C4-2B (cell line): ENCODE measurements at regions not wholly inside any gene's neighbourhood (a gene's known extent, or its start where the extent isn't known, plus 50 kb on each side); places are given as distances from the start of the nearest gene placed in this dataset.

Source experiments
- CTCF ChIP-seq: fragments of 450-650 bp; conservative IDR thresholded peaks from 2 replicates; pipeline ENCODE4 v1.5.1; 2017; ENCODE audit warnings: mild to moderate bottlenecking
- ZFX ChIP-seq: fragments of 450-650 bp; IDR thresholded peaks from 2 replicates; pipeline ENCODE4 v1.6.1; 2017

DNA sequence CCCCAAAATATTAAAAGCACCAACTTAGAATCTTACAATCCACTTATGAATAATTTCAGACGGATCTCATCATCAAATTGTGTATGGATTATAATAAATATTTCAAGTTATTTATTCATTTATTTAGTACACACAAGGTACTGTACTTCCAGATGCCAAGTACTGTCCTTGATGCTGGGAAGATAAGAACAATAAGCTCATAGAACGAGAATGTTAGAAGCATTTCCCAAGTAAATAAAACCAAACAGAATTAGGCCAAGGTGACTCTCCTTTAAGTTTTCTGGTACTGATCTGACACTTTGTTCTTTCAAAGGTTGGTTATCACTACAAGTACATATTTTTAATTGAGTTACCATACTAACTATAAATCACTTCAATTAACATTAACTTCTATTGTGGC lies 416.1 kb upstream of the ETAA1 start:
- no peak for TF ChIP-seq CTCF
- no peak for TF ChIP-seq ZFX
